Ascending aorta (tissue), 2 donors: ENCODE measurements at regions not wholly inside any gene's neighbourhood (a gene's known extent, or its start where the extent isn't known, plus 50 kb on each side); places are given as distances from the start of the nearest gene placed in this dataset.
"Not testable (repeated sequence)": the region's sequence is repeated elsewhere in the genome, so short reads cannot be mapped to it uniquely, and the experiment has no call there.

ENCODE experiments used
- DNase-seq, 2 donors: peaks; one replicate each; pipeline ENCODE4 v3.0.0-alpha.2; 2019; ENCODE audit warnings: low spot score in 2 of 2
- H3K27ac ChIP-seq, 2 donors: fragments of 200-600 bp; sonication (generic); one replicate each; pipeline ENCODE4 v1.5.1; 2016 to 2017; ENCODE audit warnings: mild to moderate bottlenecking in 1 of 2
- H3K27me3 ChIP-seq: fragments of 200-600 bp; sonication (generic); one replicate; pipeline ENCODE4 v1.5.1; 2017
- H3K36me3 ChIP-seq, 2 donors: fragments of 200-600 bp; sonication (generic); one replicate each; pipeline ENCODE4 v1.5.1; 2016
- H3K4me1 ChIP-seq, 2 donors: fragments of 200-600 bp; sonication (generic); one replicate each; pipeline ENCODE4 v1.5.1; 2016 to 2017; ENCODE audit warnings: mild to moderate bottlenecking in 1 of 2
- H3K4me3 ChIP-seq, 2 donors: fragments of 200-600 bp; sonication (generic); one replicate each; pipeline ENCODE4 v1.5.1; 2016 to 2017; ENCODE audit warnings: mild to moderate bottlenecking in 1 of 2
- H3K9me3 ChIP-seq, 2 donors: fragments of 200-600 bp; sonication (generic); one replicate each; pipeline ENCODE4 v1.5.1; 2016
- CTCF ChIP-seq, 3 experiments: fragments of 200-600 bp in 2 of 3; fragments of 450-650 bp in 1 of 3; sonication (generic) in 2 of 3; IDR thresholded peaks; one replicate each; pipeline ENCODE4 v1.5.1; 2016 to 2019; ENCODE audit warnings: antibody characterized with exemption in 3 of 3, mild to moderate bottlenecking in 1 of 3, moderate library complexity in 1 of 3
- intact Hi-C: fragments of 100-400 bp; cut with DNase I; formaldehyde crosslinking; loops from one replicate; pipeline ENCODE4 v1.15.1; 2023

- Histone ChIP-seq H3K4me1 (no peaks in the 10 kb centered on the region), H3K27ac (no peak overlapping the region), H3K36me3 (no peaks in the 10 kb centered on the region), H3K4me3 (no peak overlapping the region), H3K27me3 (no peaks in the 10 kb centered on the region), H3K9me3 (no peaks in the 10 kb centered on the region)
- intact Hi-C loops = no loop called here
- no peak for TF ChIP-seq CTCF (IDR thresholded peaks at IDR 0.05)
- no peak for DNase-seq
Observed at GRCh38 chr9:102295188-102295587, 556.7 kb upstream of the GRIN3A start.

DNA sequence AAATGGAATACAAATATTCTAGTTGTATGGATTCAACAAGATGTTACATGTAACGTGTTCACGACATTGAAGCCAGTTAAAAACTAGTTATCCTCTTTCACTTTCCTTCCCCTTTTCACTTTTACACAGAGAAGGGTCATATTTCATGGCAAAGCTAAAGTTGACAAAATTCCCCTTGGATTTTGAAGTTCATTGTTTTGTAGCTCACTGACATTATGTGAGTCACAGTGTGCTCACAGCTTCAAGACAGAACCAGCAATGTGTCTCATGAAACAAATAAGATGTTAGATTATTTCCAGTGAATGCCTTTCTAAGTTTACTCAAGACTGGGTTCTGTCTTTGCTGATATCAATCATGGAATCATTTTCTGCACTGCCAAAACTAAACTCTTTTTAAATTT lies 535.5 kb upstream of the GRIN3A start:
- Histone ChIP-seq H3K36me3 (no peaks in the 10 kb centered on the region), H3K4me1 (no peaks in the 10 kb centered on the region), H3K27me3 (no peaks in the 10 kb centered on the region), H3K4me3 (no peak overlapping the region), H3K27ac (no peak overlapping the region), H3K9me3 (no peaks in the 10 kb centered on the region)
- no peak for TF ChIP-seq CTCF (IDR thresholded peaks at IDR 0.05)
- intact Hi-C loops = no loop called here
- DNase-seq = no peak

GRCh38 chr9:102253099-102253498 lies 514.7 kb upstream of the GRIN3A start:
- no peak for DNase-seq
- Histone ChIP-seq H3K4me1 (no peaks in the 10 kb centered on the region), H3K27ac (no peak overlapping the region), H3K4me3 (no peak overlapping the region), H3K36me3 (no peaks in the 10 kb centered on the region), H3K27me3 (no peaks in the 10 kb centered on the region), H3K9me3 (no peaks in the 10 kb centered on the region)
- TF ChIP-seq CTCF (IDR thresholded peaks at IDR 0.05) = no peak
- intact Hi-C loops = no loop called here

DNA sequence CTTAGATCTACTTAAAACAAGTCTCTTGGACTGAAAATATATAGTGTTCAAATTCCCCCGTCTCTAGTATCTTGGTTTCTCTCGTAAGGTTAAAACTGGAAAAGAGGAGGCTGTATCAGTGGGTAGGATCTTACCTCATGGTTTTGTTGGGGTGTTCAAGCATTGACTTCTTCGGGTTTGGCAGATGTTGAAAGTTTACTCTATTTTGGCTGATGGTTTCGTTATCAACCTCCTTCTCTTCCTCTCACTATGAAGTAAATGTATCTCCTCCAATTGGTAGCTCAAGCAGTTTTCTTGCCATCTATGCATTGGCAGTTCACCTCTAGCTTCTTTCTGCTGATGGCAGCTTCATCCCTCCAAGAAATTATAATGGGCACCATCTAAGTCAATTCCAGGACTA lies 506.5 kb upstream of the GRIN3A start:
- Histone ChIP-seq H3K9me3 (no peaks in the 10 kb centered on the region), H3K4me1 (no peaks in the 10 kb centered on the region), H3K36me3 (no peaks in the 10 kb centered on the region), H3K27ac (no peak overlapping the region), H3K4me3 (no peak overlapping the region), H3K27me3 (no peaks in the 10 kb centered on the region)
- TF ChIP-seq CTCF (IDR thresholded peaks at IDR 0.05) = no peak
- intact Hi-C loops = no loop called here
- no peak for DNase-seq

- Histone ChIP-seq H3K9me3 (no peaks in the 10 kb centered on the region), H3K27ac (no peak overlapping the region), H3K4me1 (no peaks in the 10 kb centered on the region), H3K4me3 (no peak overlapping the region), H3K36me3 (no peaks in the 10 kb centered on the region), H3K27me3 (no peaks in the 10 kb centered on the region)
- no peak for TF ChIP-seq CTCF (IDR thresholded peaks at IDR 0.05)
- intact Hi-C loops = no loop called here
- no peak for DNase-seq
Observed at GRCh38 chr9:102237520-102237919, 499.1 kb upstream of the GRIN3A start.

GRCh38 chr9:102237094-102237493 lies 498.6 kb upstream of the GRIN3A start:
- Histone ChIP-seq H3K4me1 (no peaks in the 10 kb centered on the region), H3K36me3 (no peaks in the 10 kb centered on the region), H3K27ac (no peak overlapping the region), H3K9me3 (no peaks in the 10 kb centered on the region), H3K27me3 (no peaks in the 10 kb centered on the region), H3K4me3 (no peak overlapping the region)
- DNase-seq = no peak
- intact Hi-C loops = no loop called here
- no peak for TF ChIP-seq CTCF (IDR thresholded peaks at IDR 0.05)

DNA sequence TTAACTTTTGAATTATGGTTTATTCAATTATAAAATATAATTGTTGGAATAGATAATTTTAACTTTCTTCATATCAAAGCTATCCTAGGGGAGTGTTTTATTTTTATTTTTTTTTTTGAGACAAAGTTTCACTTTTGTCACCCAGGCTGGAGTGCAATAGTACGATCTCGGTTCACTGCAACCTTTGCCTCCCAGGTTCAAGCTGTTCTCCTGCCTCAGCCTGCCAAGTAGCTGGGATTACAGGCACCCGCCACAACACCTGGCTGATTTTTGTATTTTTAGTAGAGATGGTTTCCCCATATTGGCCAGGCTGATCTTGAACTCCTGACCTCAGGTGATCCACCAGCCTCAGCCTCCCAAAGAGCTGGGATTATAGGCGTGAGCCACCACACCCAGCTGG lies 489.0 kb upstream of the GRIN3A start:
- H3K27ac ChIP-seq, DNase-seq, H3K36me3 ChIP-seq, H3K4me3 ChIP-seq, H3K4me1 ChIP-seq, H3K27me3 ChIP-seq, intact Hi-C loops, H3K9me3 ChIP-seq: not testable (repeated sequence)
